KOPT-K1 (cell line): ENCODE measurements at regions not wholly inside any gene's neighbourhood (a gene's known extent, or its start where the extent isn't known, plus 50 kb on each side); places are given as distances from the start of the nearest gene placed in this dataset.

Experiments used
- H3K27ac ChIP-seq: fragments of 200-600 bp; sonication (generic); 2 replicates; pipeline ENCODE4 v1.5.1; 2016; ENCODE audit warnings: antibody characterized with exemption, mild to moderate bottlenecking, low read depth, low read length; ENCODE audit not compliant: poor library complexity, severe bottlenecking
- H3K36me3 ChIP-seq: fragments of 200-600 bp; sonication (generic); 2 replicates; pipeline ENCODE4 v1.5.1; 2017; ENCODE audit warnings: antibody characterized with exemption, mild to moderate bottlenecking, low read length, moderate library complexity; ENCODE audit not compliant: insufficient read depth
- H3K9me3 ChIP-seq: fragments of 200-600 bp; sonication (generic); 2 replicates; pipeline ENCODE4 v1.5.1; 2017; ENCODE audit warnings: antibody characterized with exemption, low read length, mild to moderate bottlenecking; ENCODE audit not compliant: insufficient read depth, poor library complexity, severe bottlenecking

- H3K27ac ChIP-seq = peak overlapping the region; percentile 59
- no peaks in the 10 kb centered on the region for H3K36me3 ChIP-seq
- no peaks in the 10 kb centered on the region for H3K9me3 ChIP-seq
Measured at GRCh38 chr3:162134571-162134970, 638.0 kb downstream of the OTOL1 start.

- H3K27ac ChIP-seq = no peak overlapping the region
- no peaks in the 10 kb centered on the region for H3K9me3 ChIP-seq
- no peaks in the 10 kb centered on the region for H3K36me3 ChIP-seq
Measured at GRCh38 chr3:162136136-162136535, 639.5 kb downstream of the OTOL1 start.

GRCh38 chr3:162138509-162138908, 641.9 kb downstream of the OTOL1 start:
- H3K36me3 ChIP-seq = no peaks in the 10 kb centered on the region
- H3K27ac ChIP-seq = no peak overlapping the region
- no peaks in the 10 kb centered on the region for H3K9me3 ChIP-seq

GRCh38 chr3:162139841-162140240, 643.2 kb downstream of the OTOL1 start:
- Histone ChIP-seq H3K27ac (no peak overlapping the region), H3K36me3 (no peaks in the 10 kb centered on the region), H3K9me3 (no peaks in the 10 kb centered on the region)

- Histone ChIP-seq H3K9me3 (no peaks in the 10 kb centered on the region), H3K27ac (no peak overlapping the region), H3K36me3 (no peaks in the 10 kb centered on the region)
Measured at GRCh38 chr3:162141272-162141791, 644.7 kb downstream of the OTOL1 start.

GRCh38 chr3:162142511-162142910, 645.9 kb downstream of the OTOL1 start:
- no peaks in the 10 kb centered on the region for H3K36me3 ChIP-seq
- H3K27ac ChIP-seq = no peak overlapping the region
- H3K9me3 ChIP-seq = no peaks in the 10 kb centered on the region

- H3K36me3 ChIP-seq = no peaks in the 10 kb centered on the region
- no peaks in the 10 kb centered on the region for H3K9me3 ChIP-seq
- H3K27ac ChIP-seq = no peak overlapping the region
Measured at GRCh38 chr3:162143180-162143579, 646.6 kb downstream of the OTOL1 start.

GRCh38 chr3:162147996-162148395, 651.4 kb downstream of the OTOL1 start:
- H3K27ac ChIP-seq = no peak overlapping the region
- no peaks in the 10 kb centered on the region for H3K36me3 ChIP-seq
- no peaks in the 10 kb centered on the region for H3K9me3 ChIP-seq

GRCh38 chr3:162150790-162151189, 654.2 kb downstream of the OTOL1 start:
- Histone ChIP-seq H3K9me3 (no peaks in the 10 kb centered on the region), H3K27ac (no peak overlapping the region), H3K36me3 (no peaks in the 10 kb centered on the region)

- Histone ChIP-seq H3K27ac (no peak overlapping the region), H3K9me3 (no peaks in the 10 kb centered on the region)
Measured at GRCh38 chr3:162152636-162153035, 656.0 kb downstream of the OTOL1 start.

GRCh38 chr3:162161595-162161994, 665.0 kb downstream of the OTOL1 start:
- H3K9me3 ChIP-seq = no peaks in the 10 kb centered on the region
- H3K36me3 ChIP-seq = no peaks in the 10 kb centered on the region
- H3K27ac ChIP-seq = no peak overlapping the region

More at GRCh38 chr3:162152636-162153035, 656.0 kb downstream of the OTOL1 start:
- H3K36me3 ChIP-seq = no peaks in the 10 kb centered on the region

- peak overlapping the region; percentile 56 for H3K27ac ChIP-seq
- no peaks in the 10 kb centered on the region for H3K36me3 ChIP-seq
- H3K9me3 ChIP-seq = no peaks in the 10 kb centered on the region
Measured at GRCh38 chr3:162165346-162165745, 668.7 kb downstream of the OTOL1 start.

- Histone ChIP-seq H3K27ac (no peak overlapping the region), H3K36me3 (no peaks in the 10 kb centered on the region), H3K9me3 (no peaks in the 10 kb centered on the region)
Measured at GRCh38 chr3:162166543-162166942, 669.9 kb downstream of the OTOL1 start.

GRCh38 chr3:162168715-162169114, 672.1 kb downstream of the OTOL1 start:
- Histone ChIP-seq H3K36me3 (no peaks in the 10 kb centered on the region), H3K27ac (no peak overlapping the region), H3K9me3 (no peaks in the 10 kb centered on the region)

GRCh38 chr3:162170581-162170980, 674.0 kb downstream of the OTOL1 start:
- Histone ChIP-seq H3K36me3 (no peaks in the 10 kb centered on the region), H3K27ac (no peak overlapping the region), H3K9me3 (no peaks in the 10 kb centered on the region)

GRCh38 chr3:162171970-162172369, 675.4 kb downstream of the OTOL1 start:
- no peaks in the 10 kb centered on the region for H3K9me3 ChIP-seq
- no peak overlapping the region for H3K27ac ChIP-seq

More at GRCh38 chr3:162171970-162172369, 675.4 kb downstream of the OTOL1 start:
- no peaks in the 10 kb centered on the region for H3K36me3 ChIP-seq
